Stimulated activated CD8-positive, alpha-beta memory T cell treated with anti-CD3 and anti-CD28 coated beads, Interleukin-15, amount 100 ng/mL, for 48 hours (primary cell): ENCODE measurements at regions not wholly inside any gene's neighbourhood (a gene's known extent, or its start where the extent isn't known, plus 50 kb on each side); places are given as distances from the start of the nearest gene placed in this dataset.
"Not testable (repeated sequence)": the region's sequence is repeated elsewhere in the genome, so short reads cannot be mapped to it uniquely, and the experiment has no call there.

Experiments
- DNase-seq, 2 donors: peaks; one replicate each; pipeline ENCODE4 v3.0.0-alpha.2; 2020; ENCODE audit warnings: low read depth in 2 of 2

GRCh38 chr6:44739181-44739580, 351.7 kb downstream of the CDC5L start:
- DNase-seq: no peak

- DNase-seq: no peak
Observed at GRCh38 chr6:44740566-44741120, 353.1 kb downstream of the CDC5L start.

- no peak for DNase-seq
Observed at GRCh38 chr6:44742201-44742600, 354.7 kb downstream of the CDC5L start.

DNA sequence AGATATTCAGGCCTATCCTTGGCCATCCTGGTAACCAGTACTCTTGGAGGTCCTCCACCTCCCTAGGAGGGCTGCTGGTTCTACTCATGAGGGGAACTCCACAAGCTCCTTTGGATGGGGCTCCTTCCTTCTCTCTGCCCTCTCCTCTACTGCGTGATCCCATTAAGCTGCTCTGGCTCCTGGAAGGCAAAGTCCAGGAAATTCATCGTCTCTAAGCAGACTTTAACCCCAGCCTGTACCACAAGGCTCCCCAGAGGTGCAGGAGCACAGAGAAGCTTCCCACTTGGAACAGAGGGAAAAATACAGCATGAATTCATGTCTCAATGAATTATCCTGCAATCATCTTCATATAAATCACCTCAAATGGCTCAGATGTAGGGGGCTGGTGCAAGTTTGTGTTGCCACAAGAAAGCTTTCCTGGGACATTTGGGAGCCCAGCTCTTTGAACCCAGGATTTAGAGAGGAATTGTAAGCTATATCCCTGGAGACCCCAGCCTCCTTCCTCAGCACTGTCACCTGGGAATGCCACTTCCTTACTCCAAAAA, 355.4 kb downstream of the CDC5L start:
- no peak for DNase-seq

DNA sequence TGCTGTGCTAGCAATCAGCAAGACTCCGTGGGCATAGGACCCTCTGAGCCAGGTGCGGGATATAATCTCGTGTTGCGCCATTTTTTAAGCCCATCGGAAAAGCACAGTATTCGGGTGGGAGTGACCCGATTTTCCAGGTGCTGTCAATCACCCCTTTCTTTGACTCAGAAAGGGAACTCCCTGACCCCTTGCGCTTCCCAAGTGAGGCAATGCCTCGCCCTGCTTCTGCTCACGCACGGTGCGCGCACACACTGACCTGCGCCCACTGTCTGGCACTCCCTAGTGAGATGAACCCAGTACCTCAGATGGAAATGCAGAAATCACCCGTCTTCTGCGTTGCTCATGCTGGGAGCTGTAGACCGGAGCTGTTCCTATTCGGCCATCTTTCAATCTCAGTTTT, 372.6 kb downstream of the CDC5L start:
- DNase-seq: not testable (repeated sequence)

DNA sequence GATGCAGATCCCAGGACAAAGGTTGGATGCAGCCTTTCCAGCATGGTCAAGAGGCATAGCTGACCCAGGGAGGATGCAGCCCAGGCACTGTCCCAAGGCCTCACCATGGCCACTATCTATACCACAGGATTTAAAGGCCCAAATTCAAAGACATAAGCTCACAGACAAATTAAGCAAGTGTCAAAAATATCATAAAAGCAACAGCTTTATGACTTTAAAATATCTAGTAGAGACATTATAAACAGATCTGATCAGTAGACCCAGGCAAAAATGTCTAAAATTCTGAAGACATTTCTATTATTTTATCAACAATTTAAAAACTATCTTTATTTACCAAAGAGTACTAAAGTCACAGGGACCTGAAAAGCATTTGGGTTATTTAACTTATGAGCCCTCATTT, 373.5 kb downstream of the CDC5L start:
- DNase-seq: no peak

GRCh38 chr6:44762496-44762895, 375.0 kb downstream of the CDC5L start:
- no peak for DNase-seq

- DNase-seq: no peak
Observed at GRCh38 chr6:44771647-44772415, 384.3 kb downstream of the CDC5L start.

- DNase-seq: no peak
Observed at GRCh38 chr6:44772838-44773237, 385.3 kb downstream of the CDC5L start.

- DNase-seq: no peak
Observed at GRCh38 chr6:44775121-44775520, 387.6 kb downstream of the CDC5L start.

- no peak for DNase-seq
Observed at GRCh38 chr6:44776344-44776743, 388.8 kb downstream of the CDC5L start.

GRCh38 chr6:44778513-44778912, 391.0 kb downstream of the CDC5L start:
- DNase-seq: no peak
